ENCODE measurements at regions not wholly inside any gene's neighbourhood (a gene's known extent, or its start where the extent isn't known, plus 50 kb on each side); places are given as distances from the start of the nearest gene placed in this dataset.

DNA sequence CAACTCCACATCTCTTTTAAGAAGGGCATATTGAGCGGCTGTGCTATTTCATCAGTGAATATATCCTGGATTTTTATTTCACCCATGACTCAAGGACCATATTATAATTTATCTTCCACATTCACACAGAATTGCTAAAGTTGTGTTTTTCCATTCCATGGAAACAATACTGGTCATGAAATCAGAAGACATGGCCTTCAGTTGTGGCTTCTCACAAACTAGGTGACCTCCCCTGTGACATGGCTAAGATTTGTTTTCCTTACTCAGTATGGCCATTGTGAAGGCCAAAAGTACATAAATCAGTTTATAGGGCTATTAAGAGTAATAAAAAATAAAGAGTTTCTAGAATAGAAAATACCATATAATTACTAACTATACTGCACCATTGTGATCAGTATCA, 415.6 kb downstream of the OXSM start:
- TF ChIP-seq, protein P1, sequence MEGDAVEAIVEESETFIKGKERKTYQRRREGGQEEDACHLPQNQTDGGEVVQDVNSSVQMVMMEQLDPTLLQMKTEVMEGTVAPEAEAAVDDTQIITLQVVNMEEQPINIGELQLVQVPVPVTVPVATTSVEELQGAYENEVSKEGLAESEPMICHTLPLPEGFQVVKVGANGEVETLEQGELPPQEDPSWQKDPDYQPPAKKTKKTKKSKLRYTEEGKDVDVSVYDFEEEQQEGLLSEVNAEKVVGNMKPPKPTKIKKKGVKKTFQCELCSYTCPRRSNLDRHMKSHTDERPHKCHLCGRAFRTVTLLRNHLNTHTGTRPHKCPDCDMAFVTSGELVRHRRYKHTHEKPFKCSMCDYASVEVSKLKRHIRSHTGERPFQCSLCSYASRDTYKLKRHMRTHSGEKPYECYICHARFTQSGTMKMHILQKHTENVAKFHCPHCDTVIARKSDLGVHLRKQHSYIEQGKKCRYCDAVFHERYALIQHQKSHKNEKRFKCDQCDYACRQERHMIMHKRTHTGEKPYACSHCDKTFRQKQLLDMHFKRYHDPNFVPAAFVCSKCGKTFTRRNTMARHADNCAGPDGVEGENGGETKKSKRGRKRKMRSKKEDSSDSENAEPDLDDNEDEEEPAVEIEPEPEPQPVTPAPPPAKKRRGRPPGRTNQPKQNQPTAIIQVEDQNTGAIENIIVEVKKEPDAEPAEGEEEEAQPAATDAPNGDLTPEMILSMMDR (IDR thresholded peaks at IDR 0.05), result no peak
- TF ChIP-seq POLR2A (IDR thresholded peaks at IDR 0.05), result no peak
